ENCODE measurements at regions not wholly inside any gene's neighbourhood (a gene's known extent, or its start where the extent isn't known, plus 50 kb on each side); places are given as distances from the start of the nearest gene placed in this dataset.
"Not testable (repeated sequence)": the region's sequence is repeated elsewhere in the genome, so short reads cannot be mapped to it uniquely, and the experiment has no call there.

DNA sequence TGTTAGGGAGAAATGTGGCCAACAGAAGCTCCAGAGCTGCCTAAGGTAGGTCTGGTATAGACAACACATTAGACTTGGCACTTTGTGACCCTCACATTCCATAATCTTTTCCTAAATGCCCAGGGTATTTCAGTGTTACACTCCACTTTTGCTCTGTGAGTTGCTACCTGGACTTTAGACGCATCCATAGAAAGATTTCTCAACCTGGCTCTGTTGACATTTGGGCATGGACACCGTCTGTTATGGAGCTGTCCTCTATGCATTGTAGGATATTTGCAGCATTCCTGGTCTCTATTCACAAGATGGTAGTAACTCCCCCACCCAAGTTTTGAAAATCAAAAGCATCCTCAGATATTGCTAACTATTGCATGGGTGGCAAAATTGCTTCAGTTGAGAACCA lies 136.5 kb upstream of the NETO1 start:
- no peak for DNase-seq (ENCODE audit: low read depth)

DNA sequence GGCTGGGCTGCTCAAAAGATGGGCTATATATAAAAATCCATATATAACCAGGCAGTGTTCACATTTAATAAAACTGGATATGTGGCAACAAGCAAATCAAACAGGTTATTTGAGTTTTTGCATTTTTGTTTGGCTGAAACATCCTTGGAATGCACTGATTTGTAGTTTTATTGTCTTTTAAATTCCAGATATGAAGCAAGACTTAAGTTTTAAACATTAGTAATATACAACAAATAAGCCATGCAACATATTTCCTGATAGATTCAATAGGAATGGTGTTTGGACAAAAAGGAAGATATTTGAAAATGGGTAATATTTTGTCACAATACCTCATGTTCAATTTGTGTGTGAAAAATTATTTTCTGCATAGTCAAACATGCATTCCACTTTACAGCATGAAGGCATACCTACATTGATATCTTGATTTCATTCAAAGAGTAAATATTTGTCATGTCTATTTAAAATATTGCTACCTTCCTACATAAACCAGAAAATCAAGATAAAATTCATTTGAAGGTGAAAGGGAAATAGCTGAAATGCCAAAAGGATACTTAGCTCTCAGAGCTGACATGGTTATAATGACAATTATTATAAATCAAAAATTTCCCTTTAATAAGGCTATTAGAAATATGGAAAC lies 132.3 kb upstream of the NETO1 start:
- DNase-seq (ENCODE audit: low read depth), result no peak

GRCh38 chr18:72995558-72995957 lies 127.8 kb upstream of the NETO1 start:
- no peak for DNase-seq (ENCODE audit: low read depth)

DNA sequence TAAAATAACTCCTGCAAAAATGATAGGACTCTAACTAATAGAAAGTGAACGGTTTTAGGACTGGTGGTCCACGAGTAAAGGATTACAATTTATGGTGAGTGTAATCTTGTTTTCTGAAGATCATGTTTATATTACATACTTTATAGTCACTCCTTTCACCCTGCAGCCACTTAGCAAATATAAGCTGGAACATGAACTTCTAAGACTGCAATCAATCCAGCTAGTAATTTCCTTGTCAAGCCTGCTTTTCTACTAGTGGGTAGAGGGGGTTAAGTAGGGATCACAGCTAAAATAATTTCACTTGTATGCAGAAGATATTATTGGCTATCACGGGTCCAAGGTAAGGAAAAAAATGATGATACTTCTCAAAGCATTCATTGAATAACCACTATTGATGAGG lies 125.5 kb upstream of the NETO1 start:
- DNase-seq (ENCODE audit: low read depth), result no peak

GRCh38 chr18:72991379-72991778 lies 123.6 kb upstream of the NETO1 start:
- DNase-seq (ENCODE audit: low read depth), result no peak

DNA sequence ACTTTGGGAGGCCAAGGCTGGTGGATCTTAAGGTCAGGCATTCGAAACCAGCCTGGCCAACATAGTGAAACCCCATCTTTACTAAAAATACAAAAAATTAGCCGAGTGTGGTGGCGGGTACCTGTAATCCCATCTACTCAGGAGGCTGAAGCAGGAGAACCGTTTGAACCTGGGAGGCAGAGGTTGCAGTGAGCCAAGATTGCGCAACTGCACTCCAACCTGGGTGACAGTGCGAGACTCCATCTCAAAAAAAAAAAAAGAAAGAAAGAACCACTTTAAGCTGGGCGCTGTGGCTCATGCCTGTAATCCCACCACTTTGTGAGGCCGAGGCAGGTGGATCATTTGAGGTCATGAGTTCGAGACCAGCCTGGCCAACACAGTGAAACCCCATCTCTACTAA lies 119.8 kb upstream of the NETO1 start:
- DNase-seq (ENCODE audit: low read depth), result not testable (repeated sequence)

- no peak for DNase-seq (ENCODE audit: low read depth)
These were observed 118.3 kb upstream of the NETO1 start for GRCh38 chr18:72986103-72986502.

GRCh38 chr18:72985686-72986085 lies 117.9 kb upstream of the NETO1 start:
- no peak for DNase-seq (ENCODE audit: low read depth)

DNA sequence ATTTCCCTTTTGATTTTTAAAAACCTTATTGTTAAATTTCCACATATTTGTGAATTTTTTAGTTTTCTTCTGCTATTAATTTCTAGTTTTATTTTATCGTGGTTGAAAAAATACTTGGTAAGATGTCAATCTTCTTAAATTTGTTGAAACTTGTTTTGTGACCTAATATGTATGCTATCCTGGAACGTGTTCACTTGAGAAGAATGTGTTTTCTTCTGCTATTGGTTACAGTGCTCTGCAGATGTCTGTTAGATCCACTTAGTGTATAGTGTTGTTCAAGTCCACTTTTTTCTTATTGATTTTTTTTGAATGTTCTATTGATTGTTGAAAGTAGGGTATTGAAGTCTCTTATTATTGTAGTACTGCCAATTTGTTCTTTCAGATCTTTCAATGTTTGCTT lies 116.5 kb upstream of the NETO1 start:
- no peak for DNase-seq (ENCODE audit: low read depth)

DNA sequence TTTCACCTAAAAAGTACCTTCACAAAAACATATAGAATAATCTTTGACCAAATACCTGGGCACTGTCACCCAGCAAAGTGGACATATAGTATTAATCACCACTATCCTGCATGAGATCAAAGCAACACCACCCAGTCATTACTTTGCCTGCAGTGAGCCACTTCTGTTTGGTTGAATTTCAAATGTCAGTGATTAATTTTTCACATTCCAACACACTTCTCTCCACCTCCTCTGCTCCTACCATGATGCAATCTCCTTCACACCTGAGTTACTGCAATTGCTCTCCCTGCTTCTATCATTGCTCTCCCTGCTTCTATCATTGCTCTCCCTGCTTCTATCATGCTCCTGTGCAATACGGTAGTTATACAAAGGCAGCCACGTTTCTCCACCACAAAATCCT lies 106.1 kb upstream of the NETO1 start:
- DNase-seq (ENCODE audit: low read depth), result no peak

DNA sequence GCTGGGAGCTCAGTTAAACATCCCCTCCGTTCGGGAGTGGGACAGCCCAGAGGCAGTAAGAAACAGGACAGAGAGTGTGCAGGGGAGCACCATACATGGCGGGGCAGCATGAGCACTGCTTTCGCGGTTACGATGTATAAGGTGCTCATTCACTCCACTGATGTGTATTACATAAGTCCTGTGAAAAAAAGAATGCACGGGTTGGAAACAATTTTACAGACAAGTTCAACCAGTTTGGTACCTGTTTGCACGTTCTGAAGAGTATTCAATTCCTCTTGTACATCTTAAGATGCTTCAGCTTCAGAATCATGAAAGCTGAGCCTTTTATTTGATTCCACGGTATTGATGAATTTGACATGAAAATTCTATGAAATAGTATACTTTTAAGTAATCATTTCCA lies 97.8 kb upstream of the NETO1 start:
- no peak for DNase-seq (ENCODE audit: low read depth)

DNA sequence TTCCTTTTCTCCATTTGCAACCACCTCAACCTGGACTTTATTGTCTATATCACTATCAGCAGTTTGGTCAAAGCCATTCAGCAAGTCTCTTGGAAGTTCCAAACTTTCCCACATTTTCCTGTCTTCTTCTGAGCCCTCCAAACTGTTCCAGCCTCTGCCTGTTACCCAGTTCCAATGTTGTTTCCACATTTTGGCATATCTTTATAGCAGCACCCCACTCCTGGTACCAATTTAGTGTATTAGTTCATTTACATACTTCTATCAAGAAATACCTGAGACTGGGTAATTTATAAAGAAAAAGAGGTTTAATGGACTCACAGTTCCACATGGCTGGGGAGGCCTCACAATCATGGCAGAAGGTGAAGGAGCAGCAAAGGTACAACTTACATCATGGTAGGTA lies 90.4 kb upstream of the NETO1 start:
- not testable (repeated sequence) for DNase-seq (ENCODE audit: low read depth)

GRCh38 chr18:72948439-72948838 lies 80.7 kb upstream of the NETO1 start:
- DNase-seq (ENCODE audit: low read depth), result no peak

DNA sequence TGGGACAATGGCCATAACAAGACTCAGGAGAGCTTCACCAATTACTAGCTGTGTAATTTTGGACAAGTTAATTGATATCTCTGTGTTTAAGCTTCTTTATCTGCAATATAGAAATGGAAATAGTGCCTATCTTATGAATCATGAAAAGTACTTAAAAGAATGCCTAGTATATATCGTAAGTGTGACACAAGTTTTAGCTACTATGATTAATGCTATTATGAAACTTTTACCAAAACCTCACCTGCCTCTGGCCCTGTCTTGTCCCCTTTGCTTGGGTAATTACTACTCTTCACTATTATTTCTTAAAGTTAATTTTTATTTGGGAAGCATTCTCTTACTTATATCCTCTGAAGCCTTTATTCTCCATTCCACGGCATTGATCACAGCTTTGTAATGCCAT lies 75.0 kb upstream of the NETO1 start:
- DNase-seq (ENCODE audit: low read depth), result no peak

- DNase-seq (ENCODE audit: low read depth), result no peak
These were observed 73.2 kb upstream of the NETO1 start for GRCh38 chr18:72940986-72941385.

GRCh38 chr18:72940509-72940908 lies 72.7 kb upstream of the NETO1 start:
- no peak for DNase-seq (ENCODE audit: low read depth)

GRCh38 chr18:72935744-72936143 lies 68.0 kb upstream of the NETO1 start:
- no peak for DNase-seq (ENCODE audit: low read depth)

GRCh38 chr18:72922895-72923294 lies 55.1 kb upstream of the NETO1 start:
- no peak for DNase-seq (ENCODE audit: low read depth)

All from M059J (cell line).